Adrenal gland (tissue), 5 donors: ENCODE measurements at regions not wholly inside any gene's neighbourhood (a gene's known extent, or its start where the extent isn't known, plus 50 kb on each side); places are given as distances from the start of the nearest gene placed in this dataset.
"Not testable (repeated sequence)": the region's sequence is repeated elsewhere in the genome, so short reads cannot be mapped to it uniquely, and the experiment has no call there.

ENCODE experiments used
- POLR2A ChIP-seq, 2 donors: fragments of 450-650 bp; IDR thresholded peaks; one replicate each; pipeline ENCODE4 v1.6.1; 2017; ENCODE audit warnings: antibody characterized with exemption in 2 of 2, mild to moderate bottlenecking in 2 of 2, moderate library complexity in 1 of 2
- TF ChIP-seq, protein P1 (sequence below), 6 experiments: fragments of 450-650 bp in 4 of 6; fragments of 200-600 bp in 2 of 6; sonication (generic) in 1 of 6; IDR thresholded peaks; 1 replicate in 5 of 6; 2 replicates in 1 of 6; pipeline versions ENCODE4 v1.5.1 to v1.8.0; 2016 to 2021; ENCODE audit warnings: antibody characterized with exemption in 6 of 6, mild to moderate bottlenecking in 2 of 6, moderate library complexity in 1 of 6
- donor health status: DM: no; HTN: no; CAD: no.

DNA sequence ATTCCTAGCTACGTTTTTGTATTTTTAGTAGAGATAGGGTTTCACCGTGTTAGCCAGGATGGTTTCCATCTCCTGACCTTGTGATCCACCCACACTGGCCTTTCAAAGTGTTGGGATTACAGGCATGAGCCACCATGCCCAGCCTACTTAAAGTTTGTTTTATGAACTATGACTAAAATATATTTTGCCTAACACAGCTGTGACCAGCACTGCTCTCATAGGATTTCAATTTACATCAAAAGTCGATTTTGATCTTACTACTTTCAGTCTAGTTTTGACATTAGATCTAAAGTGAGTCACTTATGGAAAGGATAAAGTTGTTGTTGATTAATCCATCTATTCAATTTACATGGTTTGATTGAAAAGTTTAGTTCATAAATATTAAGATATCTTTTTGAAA is 245.5 kb downstream of the CDY2B start:
- TF ChIP-seq POLR2A (IDR thresholded peaks at IDR 0.05): not testable (repeated sequence)
- TF ChIP-seq, protein P1, sequence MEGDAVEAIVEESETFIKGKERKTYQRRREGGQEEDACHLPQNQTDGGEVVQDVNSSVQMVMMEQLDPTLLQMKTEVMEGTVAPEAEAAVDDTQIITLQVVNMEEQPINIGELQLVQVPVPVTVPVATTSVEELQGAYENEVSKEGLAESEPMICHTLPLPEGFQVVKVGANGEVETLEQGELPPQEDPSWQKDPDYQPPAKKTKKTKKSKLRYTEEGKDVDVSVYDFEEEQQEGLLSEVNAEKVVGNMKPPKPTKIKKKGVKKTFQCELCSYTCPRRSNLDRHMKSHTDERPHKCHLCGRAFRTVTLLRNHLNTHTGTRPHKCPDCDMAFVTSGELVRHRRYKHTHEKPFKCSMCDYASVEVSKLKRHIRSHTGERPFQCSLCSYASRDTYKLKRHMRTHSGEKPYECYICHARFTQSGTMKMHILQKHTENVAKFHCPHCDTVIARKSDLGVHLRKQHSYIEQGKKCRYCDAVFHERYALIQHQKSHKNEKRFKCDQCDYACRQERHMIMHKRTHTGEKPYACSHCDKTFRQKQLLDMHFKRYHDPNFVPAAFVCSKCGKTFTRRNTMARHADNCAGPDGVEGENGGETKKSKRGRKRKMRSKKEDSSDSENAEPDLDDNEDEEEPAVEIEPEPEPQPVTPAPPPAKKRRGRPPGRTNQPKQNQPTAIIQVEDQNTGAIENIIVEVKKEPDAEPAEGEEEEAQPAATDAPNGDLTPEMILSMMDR (IDR thresholded peaks at IDR 0.05): not testable (repeated sequence)
